Fibroblast of skin of right quadriceps (primary cell): ENCODE measurements at regions not wholly inside any gene's neighbourhood (a gene's known extent, or its start where the extent isn't known, plus 50 kb on each side); places are given as distances from the start of the nearest gene placed in this dataset.
"Not testable (repeated sequence)": the region's sequence is repeated elsewhere in the genome, so short reads cannot be mapped to it uniquely, and the experiment has no call there.

ENCODE experiments used
- DNase-seq: peaks from one replicate; pipeline ENCODE4 v3.0.0-alpha.2; 2013

DNA sequence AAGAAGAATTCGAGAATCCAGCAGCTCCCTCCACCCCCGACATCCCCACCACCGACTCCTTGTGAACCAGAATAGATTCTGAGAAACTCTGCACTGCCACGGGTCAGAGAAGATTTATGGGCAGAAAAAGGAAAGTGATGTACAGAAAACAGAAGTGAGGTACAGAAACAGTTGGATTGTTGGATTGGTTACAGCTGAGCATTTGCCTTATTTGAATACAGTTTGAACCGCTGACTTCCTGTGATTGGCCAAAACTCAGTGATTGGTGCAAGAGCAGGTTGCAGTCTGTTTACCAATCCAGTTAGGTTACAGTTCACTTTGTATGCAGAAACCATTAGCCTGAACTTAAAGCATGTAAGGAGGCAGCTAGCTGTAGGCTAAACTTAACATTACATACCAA is 131.2 kb upstream of the HDDC2 start:
- no peak for DNase-seq

DNA sequence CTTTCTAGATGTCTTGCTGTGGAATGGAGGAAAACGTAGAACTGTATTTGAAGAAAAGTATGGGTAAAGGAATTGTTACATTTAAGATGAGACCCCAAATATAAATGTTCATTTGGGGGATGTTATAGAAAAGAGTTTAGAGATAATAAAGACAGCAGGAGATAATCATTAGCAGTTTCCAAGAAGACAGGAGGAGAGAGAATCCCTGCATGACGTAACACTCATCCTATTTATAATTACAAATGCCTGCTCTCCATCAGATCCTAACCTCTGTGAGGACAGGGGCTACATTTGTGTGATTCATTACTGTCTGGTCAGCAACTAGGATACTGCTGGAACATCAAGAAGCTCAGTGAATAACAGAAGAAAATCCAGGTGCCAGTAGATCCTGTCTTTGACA is 133.0 kb upstream of the HDDC2 start:
- no peak for DNase-seq

DNA sequence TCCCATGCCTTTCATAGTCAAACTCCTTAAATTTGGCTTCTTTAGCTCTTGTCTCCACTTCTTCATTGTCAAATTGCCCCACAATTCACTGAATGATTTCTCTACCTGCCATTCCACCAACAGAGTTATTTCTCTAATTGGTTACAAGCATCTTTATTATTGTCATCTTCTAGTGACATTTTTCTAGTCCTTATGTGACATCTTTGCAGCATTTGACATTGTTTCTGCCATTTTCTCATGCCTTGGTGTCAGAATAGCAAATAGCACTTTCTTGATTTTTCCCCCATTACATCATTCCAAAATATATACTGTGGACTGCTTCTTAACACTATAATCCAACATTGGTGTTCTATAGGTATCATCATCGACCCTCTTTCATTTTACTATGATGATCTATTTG is 137.7 kb upstream of the HDDC2 start:
- no peak for DNase-seq

DNA sequence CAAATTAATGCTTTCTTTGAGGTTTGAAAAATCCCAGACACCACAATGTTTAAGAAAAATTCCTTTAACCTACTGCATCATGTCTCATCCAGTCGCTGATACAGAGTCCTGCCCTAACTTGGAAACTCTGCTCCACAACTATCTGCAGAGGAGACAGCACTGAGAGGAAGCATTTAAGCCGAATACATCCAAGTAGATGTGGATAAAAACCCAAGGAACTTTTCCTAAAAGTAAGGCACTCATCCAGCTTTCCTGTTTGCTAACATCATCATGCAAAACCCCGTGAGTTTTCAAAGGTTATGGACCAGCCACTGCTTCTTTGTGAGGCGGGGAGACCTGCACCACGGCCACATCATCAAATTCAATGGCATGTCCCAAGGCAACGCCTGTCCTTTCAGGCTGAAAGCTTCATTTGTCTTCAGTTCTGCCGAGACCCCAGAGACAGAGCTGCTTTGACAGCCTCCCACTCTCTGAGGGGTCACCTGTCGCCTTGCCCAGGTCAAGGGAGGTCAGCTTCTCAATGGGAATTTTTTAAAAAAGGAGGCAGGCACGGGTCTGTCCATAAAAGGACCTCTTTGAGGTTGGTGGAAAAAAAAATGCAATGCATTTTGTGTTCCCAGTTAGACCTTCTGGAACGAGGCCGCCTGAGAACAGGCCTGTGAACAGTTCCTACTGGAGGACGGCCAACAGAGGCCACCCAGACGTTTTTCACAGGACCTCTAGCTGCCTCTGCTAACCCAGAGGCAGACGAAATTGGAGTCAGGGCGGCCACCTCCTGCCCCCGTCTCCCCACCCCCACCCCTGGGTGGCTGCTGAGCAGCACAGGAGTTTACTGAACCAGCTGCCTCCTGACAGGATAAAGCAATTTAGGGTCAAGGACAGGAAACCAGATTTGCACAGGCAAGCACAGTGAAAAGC is 142.5 kb upstream of the HDDC2 start:
- no peak for DNase-seq

DNA sequence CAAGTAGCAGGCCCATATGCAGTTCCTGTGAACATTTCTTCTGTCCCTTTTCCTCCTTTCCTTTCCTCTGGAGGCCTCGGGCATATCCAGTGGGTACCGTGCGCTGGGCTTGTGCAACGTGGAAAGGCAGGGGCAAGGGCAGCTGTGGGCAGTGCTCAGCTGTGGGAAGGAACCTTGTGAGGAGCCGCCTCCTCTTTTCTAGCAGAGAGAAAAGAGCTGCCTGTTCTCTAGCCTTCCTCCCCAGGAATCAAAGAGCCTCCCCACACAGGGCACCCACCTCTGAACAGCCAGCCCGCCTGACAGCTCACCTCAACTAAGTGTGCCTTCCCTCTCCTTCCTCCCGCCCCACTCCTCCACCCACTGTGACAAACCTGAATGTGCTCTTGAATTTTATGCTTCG is 143.3 kb upstream of the HDDC2 start:
- no peak for DNase-seq

DNA sequence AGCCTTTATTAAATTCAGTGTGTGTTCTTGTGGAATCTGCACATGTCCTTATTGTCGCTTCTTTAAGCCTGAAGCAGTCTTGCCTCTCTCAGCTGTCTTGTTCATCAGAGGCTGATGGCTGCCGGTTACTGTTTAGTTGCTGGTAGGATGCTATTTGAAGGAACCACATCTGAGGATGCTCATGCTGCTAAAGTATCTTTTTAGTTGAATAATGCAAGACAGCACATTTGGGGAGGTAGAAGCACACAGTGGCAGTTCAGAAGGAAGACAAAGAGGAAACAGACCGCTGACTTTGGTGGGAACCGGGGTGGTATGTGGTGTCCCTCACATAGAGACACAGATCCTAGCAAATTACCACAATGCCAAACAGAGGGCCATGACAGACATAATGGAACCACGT is 144.2 kb upstream of the HDDC2 start:
- no peak for DNase-seq

DNA sequence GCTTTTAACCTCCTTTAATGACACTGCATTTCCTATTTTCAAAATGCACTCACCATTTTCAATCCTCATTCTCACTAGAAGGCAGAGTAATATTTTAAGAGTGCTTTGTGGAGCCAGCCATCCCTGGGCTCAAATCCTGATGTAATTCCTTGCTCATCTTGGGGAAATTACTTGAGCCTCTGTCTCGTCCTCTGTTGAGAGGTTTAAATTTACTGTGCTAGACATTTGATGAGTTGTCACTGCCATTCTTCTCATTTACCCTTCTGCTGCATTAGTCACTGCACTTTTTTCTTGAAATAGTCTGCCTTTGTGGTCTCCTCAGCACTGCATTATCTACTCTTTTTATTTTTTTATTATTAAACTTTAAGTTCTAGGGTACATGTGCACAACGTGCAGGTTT is 150.0 kb upstream of the HDDC2 start:
- DNase-seq: peak; percentile 1

DNA sequence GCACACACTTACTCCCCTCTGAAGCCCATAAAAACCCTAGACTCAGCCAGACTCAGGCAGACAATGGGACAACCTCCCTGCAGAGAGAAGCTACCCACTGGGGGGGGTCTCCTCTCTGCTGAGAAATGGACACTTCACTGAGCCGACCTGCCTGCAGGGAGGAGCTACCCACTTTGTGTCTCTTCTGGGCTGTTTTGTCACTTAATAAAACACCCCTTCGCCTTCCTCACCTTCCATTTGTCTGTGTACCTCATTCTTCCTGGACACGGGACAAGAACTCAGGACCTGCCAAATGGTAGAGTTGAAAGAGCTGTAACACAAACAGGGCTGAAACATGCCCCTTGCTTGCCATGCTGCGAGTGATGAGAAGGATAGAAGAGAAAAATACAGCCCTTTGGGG is 151.7 kb upstream of the HDDC2 start:
- no peak for DNase-seq

DNA sequence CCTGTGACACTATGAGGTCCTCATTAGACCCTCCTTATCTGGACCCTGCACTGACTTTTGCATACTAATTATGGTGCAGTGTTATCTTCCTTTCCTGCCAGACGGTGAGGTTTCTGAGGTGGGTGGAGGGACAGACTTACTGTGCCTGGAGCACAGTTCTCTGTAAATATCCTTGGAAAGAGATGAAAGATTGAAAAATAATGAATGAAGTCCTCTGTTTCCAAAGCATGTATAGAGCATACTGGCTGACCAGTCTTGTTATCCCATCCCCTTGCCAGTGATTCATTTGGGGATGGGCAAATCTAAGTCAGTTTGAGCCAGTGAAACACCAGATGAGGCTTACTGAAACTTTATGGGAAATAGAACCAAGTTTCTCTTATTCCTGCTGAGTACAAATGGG is 152.6 kb upstream of the HDDC2 start:
- no peak for DNase-seq

DNA sequence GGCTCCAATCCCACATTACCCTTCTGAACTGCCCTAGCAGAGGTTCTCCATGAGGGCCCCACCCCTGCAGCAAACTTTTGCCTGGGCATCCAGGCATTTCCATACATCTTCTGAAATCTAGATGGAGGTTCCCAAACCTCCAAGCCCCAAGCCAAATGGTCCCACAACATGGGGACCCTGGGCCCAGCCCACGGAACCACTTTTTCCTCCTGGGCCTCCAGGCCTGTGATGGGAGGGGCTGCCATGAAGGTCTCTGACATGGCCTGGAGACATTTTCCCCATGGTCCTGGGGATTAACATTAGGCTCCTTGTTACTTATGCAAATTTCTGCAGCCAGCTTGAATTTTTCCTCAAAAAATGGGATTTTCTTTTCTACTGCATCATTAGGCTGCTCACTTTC is 156.7 kb upstream of the HDDC2 start:
- DNase-seq: not testable (repeated sequence)

DNA sequence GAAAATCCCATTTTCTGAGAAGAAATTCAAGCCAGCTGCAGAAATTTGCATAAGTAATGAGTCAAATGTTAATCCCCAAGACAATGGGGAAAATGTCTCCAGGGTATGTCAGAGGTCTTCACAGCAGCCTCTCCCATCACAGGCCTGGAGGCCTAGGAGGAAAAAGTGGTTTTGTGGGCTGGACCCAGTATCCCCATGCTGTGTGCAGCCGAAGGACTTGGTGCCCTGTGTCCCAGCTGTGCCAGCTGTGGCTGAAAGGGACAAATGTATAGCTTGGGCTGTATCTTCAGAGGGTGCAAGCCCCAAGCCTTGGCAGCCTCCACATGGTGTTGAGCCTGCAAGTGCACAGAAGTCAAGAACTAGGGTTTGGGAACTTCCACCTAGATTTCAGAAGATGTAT is 163.6 kb upstream of the HDDC2 start:
- DNase-seq: not testable (repeated sequence)

DNA sequence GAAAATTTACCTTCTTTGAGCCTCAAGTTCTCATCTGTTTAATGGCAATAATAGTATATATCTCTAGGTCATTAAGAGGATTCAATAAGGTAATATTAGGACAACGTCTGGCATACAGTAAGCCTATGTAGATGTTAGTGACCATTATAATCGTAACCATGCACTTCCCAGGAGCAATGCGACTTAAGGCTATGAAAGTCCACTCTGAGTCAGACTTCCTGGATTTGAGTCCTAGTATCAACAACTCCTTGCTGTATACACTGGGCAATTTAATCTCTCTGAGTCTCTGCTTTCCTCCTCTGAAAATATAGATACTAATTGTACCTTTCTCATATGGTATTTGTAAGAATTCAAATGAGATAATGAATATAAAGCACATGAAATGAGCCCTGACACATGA is 168.1 kb upstream of the HDDC2 start:
- no peak for DNase-seq

DNA sequence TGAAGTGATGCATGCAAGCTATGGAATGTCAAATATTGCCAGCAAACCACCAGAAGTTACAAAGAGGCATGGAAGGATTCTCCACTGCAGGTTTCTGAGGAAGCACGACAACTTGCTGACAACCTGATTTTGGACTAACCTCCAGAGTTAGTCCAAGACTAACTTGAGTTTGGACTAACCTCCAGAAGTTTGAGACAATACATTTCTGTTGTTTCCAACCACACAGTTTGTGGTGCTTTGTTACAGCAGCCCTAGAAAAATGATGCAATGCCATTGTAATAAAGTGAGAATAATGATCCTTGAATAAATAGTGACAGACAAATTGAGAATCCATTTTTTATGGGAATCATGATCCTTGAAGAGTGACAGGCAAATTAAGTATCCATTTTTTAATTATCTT is 169.9 kb upstream of the HDDC2 start:
- DNase-seq: no peak

DNA sequence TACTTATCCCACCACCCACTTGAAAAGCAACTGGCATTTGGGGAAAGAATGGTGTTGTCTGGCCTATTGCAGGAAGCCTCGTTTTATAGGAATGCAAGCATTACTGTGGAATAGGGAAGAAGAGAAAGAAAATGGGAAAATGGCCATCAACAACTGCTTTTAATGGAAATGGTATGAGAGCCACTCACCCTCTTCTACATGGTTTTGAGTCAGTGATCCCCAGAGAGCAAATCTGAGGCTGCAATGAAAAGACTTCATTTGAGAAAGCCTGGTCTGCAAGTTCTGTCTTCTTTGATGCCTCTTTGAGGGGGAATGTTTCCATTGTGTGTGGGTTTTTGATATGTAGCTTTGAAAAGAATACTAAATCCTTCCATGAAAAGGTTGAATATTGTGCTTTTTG is 172.3 kb upstream of the HDDC2 start:
- DNase-seq: peak; percentile 35

DNA sequence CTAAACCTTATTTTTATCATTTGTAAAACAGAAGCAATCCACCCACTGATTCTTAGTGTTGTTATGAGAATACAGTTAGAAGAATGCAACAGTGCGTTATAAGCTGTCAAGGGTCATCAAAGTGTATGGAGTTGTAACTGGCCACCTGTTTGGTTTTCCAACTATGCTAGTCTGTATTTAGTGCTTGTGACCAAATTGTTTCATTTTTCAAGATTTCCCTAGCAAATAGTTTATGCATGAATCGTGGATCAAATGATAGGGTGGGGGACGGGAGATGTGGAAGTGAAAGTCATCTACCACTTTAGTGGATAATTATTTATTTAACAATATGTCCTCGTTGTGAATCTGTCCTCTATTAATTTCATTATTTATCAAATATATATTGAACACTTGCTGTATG is 175.4 kb upstream of the HDDC2 start:
- no peak for DNase-seq

DNA sequence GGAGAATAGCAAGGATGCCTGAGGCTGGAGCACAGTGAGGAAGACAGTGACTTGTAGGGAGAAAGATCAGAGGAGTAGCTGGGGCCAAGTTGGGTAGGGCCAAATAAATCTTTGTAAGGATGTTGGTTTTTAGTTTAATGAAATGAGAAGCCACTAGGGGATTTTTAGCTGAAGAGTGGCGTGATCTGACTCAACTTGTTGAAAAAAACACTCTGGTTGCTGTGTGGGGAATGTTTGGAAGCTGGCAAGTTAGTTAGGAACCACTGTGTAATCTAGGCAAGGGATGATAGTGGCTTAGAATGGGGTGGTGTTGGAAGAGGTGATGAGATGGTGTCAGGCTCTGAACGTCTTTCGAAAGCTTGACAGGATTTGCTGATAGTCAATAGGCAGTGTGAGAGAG is 176.1 kb upstream of the HDDC2 start:
- DNase-seq: peak; percentile 23

DNA sequence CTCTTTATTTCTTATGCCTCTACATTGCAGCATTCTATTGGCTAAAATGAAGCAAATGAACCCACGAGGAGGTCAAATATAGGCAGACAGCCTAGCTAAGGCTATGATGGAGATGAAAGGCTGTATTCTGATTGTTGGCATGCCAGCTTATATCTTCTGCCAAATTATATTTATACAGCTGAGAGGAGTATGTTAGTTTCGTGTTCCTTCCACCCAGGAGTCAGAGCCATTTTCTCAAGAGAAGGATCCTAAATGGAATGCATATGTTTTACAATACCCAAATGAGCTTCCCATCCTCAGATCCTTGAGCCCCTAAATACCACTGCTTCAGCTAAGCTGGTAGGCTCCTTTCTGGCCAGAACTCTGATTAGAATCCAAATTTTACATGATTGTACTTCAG is 178.4 kb upstream of the HDDC2 start:
- DNase-seq: no peak

DNA sequence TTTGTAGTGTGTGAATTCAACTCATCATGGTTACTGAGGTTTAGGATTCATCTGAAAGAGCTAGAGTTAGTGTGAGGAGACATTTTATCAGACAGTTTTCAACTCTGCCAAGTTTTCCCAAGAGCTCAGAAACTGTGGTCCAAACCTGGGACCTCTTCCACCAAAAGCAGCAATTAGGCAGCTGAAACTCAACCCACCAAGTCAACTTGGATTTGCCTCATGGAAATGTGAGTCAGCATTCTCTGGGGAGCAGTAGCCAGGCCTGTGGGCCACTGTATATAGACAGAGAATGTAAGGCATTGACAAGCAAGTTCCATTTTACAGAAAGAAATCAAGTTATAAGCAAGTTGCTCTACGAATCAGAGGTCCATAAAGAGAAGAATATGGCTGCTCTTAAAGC is 178.8 kb upstream of the HDDC2 start:
- DNase-seq: peak; percentile 32

DNA sequence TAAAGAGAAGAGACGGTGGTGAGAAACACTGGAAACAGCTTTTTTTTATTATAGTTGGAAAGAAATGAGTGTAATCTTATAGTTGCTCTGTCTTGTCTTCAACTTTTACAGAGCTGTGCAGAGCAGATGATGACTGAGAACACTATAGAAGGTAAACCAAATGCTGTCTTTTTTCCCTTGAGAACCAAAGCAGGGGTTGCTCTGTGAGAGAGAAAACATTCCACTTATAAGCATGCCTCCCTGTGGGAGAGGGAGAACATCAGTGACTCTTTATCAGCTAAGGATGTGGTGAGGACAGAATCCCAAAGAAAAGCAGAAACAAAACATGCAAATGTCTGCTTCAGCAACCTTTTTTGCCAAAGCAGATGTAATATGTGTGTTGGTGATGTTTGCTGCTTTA is 179.3 kb upstream of the HDDC2 start:
- DNase-seq: peak; percentile 8

DNA sequence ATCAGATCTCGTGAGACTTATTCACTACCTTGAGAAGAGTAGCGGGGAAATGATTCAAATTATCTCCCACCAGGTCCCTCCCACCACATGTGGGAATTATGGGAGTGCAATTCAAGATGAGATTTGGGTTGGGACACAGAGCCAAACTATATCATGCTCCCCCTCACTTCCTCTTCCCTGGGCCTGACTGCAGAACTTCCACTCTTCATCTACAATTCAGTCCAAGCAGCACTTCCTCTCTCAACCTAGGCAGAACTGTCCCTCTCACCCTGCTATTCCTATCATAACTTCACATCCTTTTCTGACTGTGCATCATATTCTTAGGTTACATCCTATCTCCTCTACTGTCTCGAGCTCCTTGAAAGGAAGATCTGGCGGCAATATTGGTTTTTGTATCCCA is 184.0 kb upstream of the HDDC2 start:
- no peak for DNase-seq

DNA sequence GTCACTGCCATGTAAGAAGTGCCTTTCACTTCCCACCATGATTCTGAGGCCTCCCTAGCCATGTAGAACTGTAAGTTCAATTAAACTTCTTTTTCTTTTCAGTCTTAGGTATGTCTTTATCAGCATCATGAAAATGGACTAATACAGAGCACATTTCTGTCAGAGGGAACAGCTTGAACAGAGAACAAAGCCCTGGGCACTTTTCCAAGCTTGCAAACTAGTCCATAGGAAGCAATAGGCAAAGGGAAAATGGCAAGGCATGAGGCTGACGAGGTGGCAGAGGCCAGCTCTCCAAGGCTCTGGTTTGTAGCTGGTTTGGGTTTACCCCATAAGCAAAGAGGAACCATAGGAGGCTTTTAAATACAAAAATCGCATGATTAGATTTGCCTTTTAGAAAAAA is 185.1 kb upstream of the HDDC2 start:
- DNase-seq: no peak

DNA sequence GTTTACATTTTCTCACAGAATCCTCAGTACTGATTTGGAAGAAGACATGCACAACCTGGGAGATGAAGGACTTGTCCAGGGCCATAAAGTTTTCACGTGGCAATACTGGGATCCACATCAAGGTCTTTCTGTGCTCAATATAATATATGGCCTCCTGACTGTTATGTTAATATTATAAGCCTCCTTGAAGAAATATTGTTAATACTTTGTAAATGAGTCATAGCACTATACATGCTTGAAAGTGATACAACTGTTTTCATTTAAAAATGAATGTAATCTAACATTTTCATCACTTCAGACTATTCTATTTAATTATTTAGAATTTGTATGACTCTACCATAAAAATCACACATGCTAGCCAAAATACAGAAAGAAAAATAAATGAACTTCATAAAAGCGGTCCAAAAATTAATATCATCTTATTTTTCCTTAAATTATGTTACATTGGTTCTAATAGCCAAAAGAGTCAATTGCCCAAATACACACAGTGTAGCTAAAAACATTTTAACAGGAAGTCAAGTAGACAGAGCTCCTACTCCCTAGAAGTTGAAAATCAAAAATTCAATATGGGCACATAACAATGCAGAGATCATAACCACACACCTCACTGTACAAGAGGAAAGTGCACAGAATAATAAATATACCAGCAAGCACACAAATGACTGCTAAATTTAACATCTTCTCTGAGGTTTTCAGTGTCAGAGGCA is 188.0 kb upstream of the HDDC2 start:
- DNase-seq: peak; percentile 29

DNA sequence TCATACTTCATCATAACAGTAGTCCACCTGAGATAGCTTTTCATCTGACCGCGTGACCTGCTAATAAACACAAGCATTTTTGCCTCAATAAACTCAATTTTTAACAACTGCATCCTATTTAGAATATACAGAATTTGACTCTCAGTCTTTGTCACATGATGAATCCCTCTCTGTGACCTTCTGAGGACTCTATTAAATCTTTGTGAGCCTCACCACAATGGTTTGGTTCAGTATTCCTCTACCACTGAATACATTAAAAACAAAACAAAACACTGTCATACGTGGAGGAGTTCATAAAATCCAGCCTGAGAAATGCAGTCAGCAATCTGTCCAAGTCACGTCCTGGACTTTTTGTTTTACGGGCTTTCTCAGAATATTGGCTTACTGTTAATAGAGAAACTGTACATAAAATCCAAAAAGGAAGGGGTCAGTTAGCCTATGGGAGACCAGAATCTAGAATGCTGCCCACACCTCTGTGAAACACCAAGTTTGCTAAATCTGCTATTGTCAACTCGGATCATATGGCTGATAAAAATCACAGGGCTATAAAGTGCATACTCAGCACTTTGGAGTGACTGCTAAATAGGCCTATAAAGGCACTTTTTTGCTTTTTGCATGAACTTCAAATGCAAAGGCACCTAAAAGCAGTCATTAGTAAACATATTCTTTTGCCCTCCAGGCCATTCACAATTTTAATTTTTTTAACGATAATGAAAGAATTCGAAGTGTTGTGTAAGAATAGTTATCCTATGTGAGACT is 190.3 kb upstream of the HDDC2 start:
- DNase-seq: no peak

DNA sequence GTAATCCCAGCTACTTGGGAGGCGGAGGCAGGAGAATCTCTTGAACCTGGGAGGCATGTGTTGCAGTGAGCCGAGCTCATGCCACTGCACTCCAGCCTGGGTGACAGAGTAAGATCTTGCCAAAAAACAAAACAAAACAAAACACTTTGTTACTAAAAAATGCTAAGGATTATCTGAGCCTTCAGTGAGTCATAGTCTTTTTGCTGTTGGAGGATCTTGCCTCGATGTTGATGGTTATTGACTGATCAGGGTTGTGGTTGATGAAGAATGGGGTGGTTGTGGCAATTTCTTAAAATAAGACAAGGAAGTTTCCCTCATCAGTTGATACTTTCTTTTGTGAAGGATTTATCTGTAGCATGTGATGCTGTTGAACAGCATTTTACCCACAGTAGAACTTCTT is 196.8 kb upstream of the HDDC2 start:
- DNase-seq: no peak
